Panc1 (cell line): ENCODE measurements at regions not wholly inside any gene's neighbourhood (a gene's known extent, or its start where the extent isn't known, plus 50 kb on each side); places are given as distances from the start of the nearest gene placed in this dataset.

Experiments
- CTCF ChIP-seq: fragments of 450-650 bp; IDR thresholded peaks from 2 replicates; pipeline ENCODE4 v1.5.1; 2017; ENCODE audit warnings: mild to moderate bottlenecking
- REST ChIP-seq, 2 experiments: IDR thresholded peaks; 2 replicates each; pipeline ENCODE4 v1.6.1; 2011 to 2012; ENCODE audit warnings: low read depth in 2 of 2, control low read depth in 1 of 2, low read length in 1 of 2, mild to moderate bottlenecking in 1 of 2, moderate library complexity in 1 of 2; ENCODE audit not compliant: insufficient read depth in 1 of 2

- TF ChIP-seq CTCF (no peak), REST (IDR thresholded peaks at IDR 0.05; ENCODE audit: insufficient read depth in 1 of 2, low read depth in 2 of 2, low read length in 1 of 2) (no peak)
These were observed 146.0 kb upstream of the FBXL7 start for GRCh38 chr5:15354021-15354420.
